T-helper 2 cell (primary cell): ENCODE measurements at regions not wholly inside any gene's neighbourhood (a gene's known extent, or its start where the extent isn't known, plus 50 kb on each side); places are given as distances from the start of the nearest gene placed in this dataset.
A peak's percentile ranks its signal among the peaks of the same experiment; 100 is the strongest.

ENCODE experiments used
- DNase-seq, 5 experiments: peaks; one replicate each; pipeline versions ENCODE4 v3.0.0 to v3.0.0-alpha.2; 2012 to 2022

- DNase-seq = peak in 1 of 5 experiments; percentile 13
Observed at GRCh38 chr16:5560084-5560483, 462.5 kb upstream of the EEF2KMT start.

DNA sequence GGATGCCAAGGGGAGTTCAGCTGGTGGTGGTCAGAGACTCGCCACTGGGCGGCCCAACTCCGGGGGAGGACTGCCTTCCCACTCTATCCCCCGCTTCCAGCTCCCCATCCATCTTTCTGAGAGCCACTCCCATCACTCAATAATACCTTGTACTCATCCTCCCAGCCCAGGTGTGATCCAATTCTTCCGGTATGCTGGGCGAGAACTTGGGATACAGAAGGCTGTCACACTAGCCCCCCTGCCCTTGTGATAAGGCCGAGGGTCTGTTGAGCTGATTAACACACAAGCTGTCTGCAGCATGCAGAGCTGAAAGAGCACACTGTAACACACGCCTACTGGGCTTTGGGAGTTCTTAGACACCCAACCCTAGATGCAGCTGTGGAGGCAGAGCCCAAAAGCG lies 460.4 kb upstream of the EEF2KMT start:
- DNase-seq = no peak

- no peak for DNase-seq
Observed at GRCh38 chr16:5557448-5557847, 459.9 kb upstream of the EEF2KMT start.

GRCh38 chr16:5556158-5556810 lies 458.7 kb upstream of the EEF2KMT start:
- DNase-seq = no peak

DNA sequence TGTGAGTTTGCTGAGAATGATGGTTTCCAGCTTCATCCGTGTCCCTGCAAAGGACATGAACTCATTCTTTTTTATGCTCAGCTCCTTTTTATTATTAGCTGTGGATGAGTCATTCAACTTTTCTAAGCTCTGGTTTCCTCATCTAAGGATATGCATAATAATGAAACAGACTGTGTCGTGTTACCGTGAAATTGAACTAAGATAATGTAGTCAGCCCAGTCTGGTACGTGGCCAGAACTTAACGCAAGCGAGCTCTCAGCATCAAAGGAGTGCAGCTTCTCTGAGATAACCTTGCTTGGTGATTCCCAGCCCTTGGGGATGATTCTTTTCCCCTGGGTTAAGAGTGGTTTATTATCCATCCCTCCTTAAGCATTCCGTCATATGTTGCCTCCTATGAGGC lies 454.3 kb upstream of the EEF2KMT start:
- DNase-seq = no peak

DNA sequence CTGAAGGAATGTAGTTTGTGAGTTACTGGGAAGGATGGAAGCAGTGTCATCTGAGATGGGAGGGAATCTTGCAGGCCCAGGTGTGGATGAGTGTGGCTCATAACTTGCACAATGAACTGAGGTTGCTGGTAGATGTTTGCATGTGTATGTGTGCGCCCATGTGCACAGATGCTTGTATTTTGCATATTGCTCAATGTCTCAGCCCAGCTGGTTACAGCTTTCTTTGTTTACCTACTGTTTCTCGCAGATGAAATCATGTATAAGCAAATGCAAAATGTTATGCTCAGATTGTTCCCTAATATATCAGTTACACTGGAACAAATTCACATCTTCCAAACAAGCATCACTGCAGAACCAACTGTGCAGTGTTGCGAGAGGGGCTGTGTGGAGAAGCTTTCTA lies 452.2 kb upstream of the EEF2KMT start:
- DNase-seq = no peak

DNA sequence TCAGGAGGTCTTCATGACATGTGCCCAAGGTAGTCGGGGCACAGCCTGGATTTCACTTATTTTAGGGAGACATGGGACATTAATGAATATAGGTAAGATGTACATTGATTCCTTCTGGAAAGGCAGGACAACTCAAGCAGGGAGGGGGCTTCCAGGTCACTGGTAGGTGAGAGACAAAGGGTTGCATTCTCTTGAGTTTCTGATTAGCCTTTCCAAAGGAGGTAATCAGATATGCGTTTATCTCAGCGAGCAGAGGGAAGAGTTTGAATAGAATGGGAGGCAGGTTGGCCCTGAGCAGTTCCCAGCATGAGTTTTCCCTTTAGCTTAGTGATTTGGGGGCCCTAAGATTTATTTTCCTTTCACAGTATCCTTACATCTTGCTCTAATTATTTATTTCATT lies 443.8 kb upstream of the EEF2KMT start:
- no peak for DNase-seq

DNA sequence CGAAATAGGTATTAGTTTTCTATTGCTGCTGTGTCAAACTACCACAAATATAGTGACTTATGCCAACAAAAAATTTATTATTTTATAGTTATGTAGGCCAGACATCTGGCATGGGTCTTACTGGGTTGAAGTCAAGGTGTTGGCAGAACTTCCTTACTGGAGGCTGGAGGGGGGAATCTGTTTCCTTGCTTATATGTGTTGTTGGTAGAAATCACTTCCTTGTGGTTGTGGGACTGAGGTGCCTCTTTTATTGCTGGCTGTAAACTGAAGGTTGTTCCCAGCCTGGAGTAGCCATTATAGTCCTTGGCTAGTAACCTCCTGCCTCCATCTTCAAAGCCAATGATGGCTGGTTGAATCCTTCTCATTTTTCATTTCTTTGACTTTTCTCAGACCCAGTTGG lies 439.8 kb upstream of the EEF2KMT start:
- no peak for DNase-seq

GRCh38 chr16:5533321-5533888 lies 435.8 kb upstream of the EEF2KMT start:
- DNase-seq = no peak

DNA sequence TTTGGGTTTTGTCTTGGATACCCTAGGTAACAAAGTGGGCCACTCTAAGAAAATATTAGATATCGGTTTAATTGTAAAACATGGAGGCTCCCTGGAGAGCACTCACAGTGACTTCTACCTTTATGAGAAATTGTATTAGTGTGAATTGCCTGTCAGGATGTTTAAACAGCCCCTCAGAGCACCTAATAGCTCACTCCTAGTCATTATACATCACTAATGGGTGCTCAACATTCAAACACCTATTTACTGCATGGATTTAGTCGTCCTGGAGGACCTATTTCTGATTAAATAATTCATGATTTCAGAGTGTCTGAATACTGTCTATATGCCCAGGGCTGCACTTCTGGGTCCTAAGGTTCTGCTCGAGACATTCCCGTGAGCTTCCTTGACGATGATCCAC lies 430.2 kb upstream of the EEF2KMT start:
- DNase-seq = no peak

DNA sequence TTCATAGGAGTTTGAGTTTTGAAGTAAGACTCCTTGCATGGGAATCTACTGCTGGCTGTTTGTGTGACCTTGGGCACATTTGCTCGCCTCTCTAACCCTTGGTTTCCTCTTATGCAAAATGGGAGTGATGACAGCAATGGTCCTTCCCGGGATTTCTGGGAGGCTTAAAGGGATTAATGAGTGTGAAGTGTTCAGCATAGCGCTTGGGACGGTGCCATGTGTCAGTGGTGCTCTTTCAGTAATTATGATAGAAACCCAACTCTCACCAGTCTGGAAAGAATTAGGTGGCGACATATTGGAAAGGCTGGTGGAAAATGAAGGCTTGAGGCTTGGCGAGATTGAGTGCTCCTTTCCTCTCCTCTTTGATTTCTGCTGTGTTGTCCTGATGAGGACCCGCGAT lies 429.2 kb upstream of the EEF2KMT start:
- DNase-seq = no peak

DNA sequence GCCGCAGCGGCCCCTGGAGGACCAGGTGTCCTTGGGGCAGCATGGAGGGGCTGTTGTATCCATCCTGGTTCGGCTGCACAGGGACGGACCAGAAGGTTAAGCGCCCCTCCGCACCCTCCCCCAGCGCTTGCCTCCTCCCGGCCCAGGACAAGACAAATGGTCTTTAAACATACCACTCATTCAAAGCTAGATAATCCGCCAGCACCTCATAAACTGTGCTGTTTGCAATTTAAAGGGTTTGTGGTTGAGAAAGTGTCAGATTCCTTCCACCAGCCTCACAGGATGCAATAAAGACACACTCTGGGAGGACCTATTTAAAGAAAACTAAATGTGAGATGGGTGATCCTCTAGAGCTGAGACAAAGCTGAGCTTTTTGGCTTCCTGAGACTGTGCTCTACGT lies 426.2 kb upstream of the EEF2KMT start:
- no peak for DNase-seq

GRCh38 chr16:5516115-5516514 lies 418.5 kb upstream of the EEF2KMT start:
- DNase-seq = no peak

GRCh38 chr16:5512014-5512413 lies 414.4 kb upstream of the EEF2KMT start:
- DNase-seq = no peak

- peak in 1 of 5 experiments; percentile 19 for DNase-seq
Observed at GRCh38 chr16:5510819-5511370, 413.3 kb upstream of the EEF2KMT start.

GRCh38 chr16:5509794-5510193 lies 412.2 kb upstream of the EEF2KMT start:
- DNase-seq = no peak

- DNase-seq = no peak
Observed at GRCh38 chr16:5509336-5509735, 411.7 kb upstream of the EEF2KMT start.

DNA sequence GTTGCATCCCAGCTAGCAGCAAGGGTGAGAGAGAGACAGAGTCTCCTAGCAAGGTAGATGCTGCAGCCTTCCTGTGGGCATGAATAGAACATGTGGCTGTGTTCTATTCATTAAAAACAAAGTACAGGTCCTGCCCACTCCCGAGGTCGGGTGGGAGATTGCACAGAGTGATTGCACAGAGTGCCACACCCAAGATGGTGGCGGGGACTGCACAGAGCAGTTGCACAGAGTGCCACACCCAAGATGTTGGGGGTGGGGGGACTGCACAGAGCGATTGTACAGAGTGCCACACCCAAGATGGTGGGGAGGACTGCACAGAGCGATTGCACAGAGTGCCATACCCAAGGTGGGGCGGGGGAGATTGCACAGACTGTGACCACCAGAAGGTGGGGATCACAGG lies 410.8 kb upstream of the EEF2KMT start:
- no peak for DNase-seq

DNA sequence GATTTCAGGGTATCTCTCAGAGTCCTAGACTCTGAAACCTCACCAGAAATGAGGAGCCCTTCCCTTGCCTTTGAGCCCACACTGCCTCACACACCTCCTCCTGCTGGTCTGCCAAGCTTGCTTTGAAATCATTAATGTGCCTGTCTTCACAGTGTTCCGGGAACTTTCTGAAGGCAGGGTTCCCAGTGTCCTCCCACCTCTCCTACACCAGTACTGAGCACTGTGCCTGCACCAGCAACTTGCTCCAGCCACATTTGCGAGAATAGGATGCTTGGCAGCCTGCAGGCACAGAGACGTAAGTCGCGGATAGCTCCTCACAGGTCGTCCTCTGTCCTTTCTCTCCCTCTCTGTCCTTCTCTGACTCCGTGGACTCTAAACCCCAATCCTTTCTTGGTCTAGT lies 408.4 kb upstream of the EEF2KMT start:
- no peak for DNase-seq

DNA sequence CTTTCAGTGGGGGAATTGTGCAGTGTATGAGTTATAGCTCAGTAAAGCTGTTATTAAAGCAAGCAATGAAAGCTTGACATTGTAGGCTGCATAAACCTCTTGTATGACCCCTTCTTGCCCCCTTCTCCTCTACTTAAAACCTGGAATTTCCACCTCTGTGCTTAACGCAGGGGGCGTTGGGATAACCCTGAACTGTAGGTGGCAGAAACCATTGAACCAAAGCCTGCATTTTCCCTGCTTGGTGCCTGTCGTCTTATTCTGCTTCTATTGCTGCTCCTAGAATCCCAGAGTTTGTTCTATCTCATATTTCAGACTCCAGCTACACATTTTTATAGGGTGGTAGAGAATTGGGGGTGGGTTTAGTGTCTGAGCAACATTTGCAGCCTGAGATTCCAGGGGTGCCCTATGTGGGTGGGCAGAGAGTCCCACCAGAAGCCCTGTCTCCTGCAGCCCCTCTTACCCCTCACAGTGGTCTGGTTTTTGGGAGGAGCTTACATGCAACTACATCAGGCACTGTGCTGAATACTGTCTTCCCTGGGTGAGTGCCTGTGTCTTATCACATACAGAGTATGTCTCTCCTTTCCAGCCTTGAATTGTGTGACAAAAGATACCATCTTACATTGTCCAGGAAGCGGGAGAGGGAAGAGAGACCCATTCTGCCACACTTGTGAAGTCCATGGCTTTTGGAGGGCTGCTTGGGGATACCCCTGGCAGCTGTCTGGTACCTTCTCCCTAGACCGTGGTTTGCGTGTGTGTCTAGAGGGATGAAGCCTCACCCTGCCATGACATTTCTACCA lies 407.7 kb upstream of the EEF2KMT start:
- no peak for DNase-seq

- peak in 1 of 5 experiments; percentile 6 for DNase-seq
Observed at GRCh38 chr16:5504064-5504781, 406.6 kb upstream of the EEF2KMT start.

- no peak for DNase-seq
Observed at GRCh38 chr16:5502944-5503343, 405.3 kb upstream of the EEF2KMT start.

DNA sequence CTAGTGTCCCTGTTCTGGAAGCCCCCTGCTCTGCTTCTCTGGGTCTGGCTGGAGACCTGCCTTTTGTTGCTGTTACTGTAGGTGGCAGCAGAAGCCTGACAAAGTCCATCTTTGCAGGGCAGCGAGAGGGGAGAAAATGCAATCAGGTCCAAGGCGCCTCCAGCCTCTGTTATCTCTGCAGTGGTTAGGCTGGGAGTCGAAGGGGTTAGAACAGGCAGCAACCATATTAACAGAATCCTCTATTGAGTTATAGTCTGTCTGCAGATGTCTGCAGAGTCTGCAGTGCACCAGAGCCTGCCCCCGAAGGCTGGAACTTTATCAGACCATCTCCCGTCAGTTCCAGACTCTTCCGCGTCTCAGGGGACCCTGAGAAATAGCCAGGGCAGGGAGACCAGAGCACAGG lies 404.9 kb upstream of the EEF2KMT start:
- DNase-seq = peak in 1 of 5 experiments; percentile 58
